C4-2B (cell line): ENCODE measurements at regions not wholly inside any gene's neighbourhood (a gene's known extent, or its start where the extent isn't known, plus 50 kb on each side); places are given as distances from the start of the nearest gene placed in this dataset.
"Not testable (repeated sequence)": the region's sequence is repeated elsewhere in the genome, so short reads cannot be mapped to it uniquely, and the experiment has no call there.

Experiments used
- H3K27ac ChIP-seq: fragments of 450-650 bp; 2 replicates; pipeline ENCODE4 v1.5.1; 2017
- ZFX ChIP-seq: fragments of 450-650 bp; IDR thresholded peaks from 2 replicates; pipeline ENCODE4 v1.6.1; 2017
- TF ChIP-seq, protein P1 (sequence below): fragments of 450-650 bp; conservative IDR thresholded peaks from 2 replicates; pipeline ENCODE4 v1.5.1; 2017; ENCODE audit warnings: mild to moderate bottlenecking

DNA sequence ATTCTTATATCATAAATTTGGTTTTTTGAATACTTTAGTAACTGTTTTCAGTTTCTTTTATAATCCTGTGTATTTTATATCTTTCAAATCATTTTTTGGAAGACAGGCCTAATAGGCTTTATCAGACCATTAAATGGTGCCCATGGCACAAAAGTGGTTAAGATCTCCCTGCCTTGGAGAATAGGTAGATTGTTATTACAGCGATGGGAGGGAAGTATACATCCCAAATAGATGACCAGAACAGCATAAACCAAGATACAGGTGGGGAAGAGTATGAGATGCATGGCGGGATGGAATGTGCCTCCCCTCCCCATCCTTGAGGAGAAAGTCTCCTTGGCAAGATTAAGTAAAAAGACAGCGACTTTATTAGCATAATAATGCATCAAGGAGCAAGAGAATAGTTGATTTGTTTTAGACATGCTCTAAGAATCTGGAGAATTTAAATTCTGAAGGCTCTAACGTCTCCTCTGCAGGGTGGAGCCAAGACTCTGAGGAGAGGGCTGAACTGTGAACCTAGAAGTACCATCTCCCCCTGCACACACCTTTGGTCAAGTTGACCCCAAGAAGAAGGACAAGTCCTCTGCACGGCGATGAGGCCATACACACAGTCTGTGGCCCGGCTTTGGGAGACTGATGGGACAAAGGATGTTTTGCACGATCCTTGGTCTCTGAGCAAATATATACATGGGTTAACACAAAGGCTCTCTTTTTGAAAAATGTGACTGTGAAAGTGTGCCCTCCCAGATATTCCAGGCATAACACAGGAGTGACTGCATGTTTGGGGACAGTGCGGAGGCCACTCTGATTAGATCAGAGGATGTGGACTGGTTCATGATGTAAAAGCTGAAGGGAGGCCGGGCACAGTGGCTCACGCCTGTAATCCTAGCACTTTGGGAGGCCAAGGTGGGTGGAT is 61.1 kb upstream of the SLC35C1 start:
- TF ChIP-seq, protein P1, sequence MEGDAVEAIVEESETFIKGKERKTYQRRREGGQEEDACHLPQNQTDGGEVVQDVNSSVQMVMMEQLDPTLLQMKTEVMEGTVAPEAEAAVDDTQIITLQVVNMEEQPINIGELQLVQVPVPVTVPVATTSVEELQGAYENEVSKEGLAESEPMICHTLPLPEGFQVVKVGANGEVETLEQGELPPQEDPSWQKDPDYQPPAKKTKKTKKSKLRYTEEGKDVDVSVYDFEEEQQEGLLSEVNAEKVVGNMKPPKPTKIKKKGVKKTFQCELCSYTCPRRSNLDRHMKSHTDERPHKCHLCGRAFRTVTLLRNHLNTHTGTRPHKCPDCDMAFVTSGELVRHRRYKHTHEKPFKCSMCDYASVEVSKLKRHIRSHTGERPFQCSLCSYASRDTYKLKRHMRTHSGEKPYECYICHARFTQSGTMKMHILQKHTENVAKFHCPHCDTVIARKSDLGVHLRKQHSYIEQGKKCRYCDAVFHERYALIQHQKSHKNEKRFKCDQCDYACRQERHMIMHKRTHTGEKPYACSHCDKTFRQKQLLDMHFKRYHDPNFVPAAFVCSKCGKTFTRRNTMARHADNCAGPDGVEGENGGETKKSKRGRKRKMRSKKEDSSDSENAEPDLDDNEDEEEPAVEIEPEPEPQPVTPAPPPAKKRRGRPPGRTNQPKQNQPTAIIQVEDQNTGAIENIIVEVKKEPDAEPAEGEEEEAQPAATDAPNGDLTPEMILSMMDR, result no peak

DNA sequence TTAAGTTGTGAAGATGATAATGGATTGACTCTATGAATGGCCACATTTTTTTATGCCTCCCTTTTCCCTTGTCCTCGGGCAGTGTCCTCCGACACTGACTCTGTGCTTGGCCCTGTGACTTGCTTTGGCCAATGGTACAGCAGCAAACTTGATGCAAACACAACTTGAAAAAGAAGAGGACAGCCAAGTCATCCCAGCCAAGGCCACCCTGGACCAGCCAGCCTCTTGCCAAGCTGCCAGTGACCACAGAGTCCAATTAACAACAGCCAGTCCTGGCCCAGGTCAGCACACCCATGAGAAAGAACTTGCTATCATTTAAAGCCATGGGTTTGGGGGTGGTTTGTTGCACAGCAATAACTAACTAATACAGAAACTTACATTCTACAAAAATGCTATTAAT is 63.4 kb upstream of the SLC35C1 start:
- H3K27ac ChIP-seq, result no peak overlapping the region
- TF ChIP-seq, protein P1, result no peak
- TF ChIP-seq ZFX, result no peak

More for the DNA sequence above, 61.1 kb upstream of the SLC35C1 start:
- H3K27ac ChIP-seq, result no peak overlapping the region

- H3K27ac ChIP-seq, result no peak overlapping the region
- TF ChIP-seq ZFX, result no peak
- TF ChIP-seq, protein P1, result no peak
Measured at GRCh38 chr11:45741032-45741431, 63.9 kb upstream of the SLC35C1 start.

GRCh38 chr11:45739866-45740265 is 65.1 kb upstream of the SLC35C1 start:
- H3K27ac ChIP-seq, result no peak overlapping the region
- TF ChIP-seq, protein P1, result no peak
- no peak for TF ChIP-seq ZFX

DNA sequence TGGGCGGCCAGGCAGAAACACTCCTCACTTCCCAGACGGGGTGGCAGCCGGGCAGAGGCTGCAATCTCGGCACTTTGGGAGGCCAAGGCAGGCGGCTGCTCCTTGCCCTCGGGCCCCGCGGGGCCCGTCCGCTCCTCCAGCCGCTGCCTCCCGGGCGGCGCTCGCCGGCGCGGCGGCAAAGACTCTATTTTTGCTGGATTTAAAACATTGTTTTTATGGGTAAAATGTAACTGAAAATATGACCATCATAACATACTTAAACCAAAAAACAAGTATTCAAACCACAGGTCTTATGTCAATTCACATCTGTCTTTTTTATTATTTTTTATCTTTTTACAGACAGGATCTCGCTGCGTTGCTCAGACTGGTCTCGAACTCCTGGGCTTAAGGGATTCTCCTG is 65.9 kb upstream of the SLC35C1 start:
- H3K27ac ChIP-seq, result not testable (repeated sequence)

- not testable (repeated sequence) for H3K27ac ChIP-seq
Measured at GRCh38 chr11:45738194-45738593, 66.8 kb upstream of the SLC35C1 start.

GRCh38 chr11:45737056-45737455 is 67.9 kb upstream of the SLC35C1 start:
- no peak overlapping the region for H3K27ac ChIP-seq
- TF ChIP-seq, protein P1, result no peak
- no peak for TF ChIP-seq ZFX

DNA sequence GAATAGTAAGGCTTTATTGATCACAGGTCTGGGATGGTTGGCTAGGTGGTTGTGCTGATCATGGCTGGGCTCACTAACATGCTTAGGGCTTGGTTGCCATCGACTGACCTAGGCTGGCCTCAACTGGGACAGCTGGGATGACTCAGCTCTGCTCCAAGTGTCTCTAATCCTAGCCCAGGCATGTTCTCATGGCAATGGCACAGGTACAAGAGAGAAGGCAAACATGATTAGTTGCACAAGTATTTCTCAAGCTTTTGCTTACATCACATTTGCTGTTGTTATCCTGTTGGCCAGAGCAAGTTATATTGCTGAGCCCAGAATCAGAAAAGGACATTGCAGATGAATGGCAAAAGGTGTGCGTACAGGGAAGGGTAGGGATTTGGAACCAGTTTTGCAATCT is 68.5 kb upstream of the SLC35C1 start:
- H3K27ac ChIP-seq, result no peak overlapping the region
- TF ChIP-seq, protein P1, result no peak
- TF ChIP-seq ZFX, result no peak
